Epithelial cell of proximal tubule (primary cell): ENCODE measurements at regions not wholly inside any gene's neighbourhood (a gene's known extent, or its start where the extent isn't known, plus 50 kb on each side); places are given as distances from the start of the nearest gene placed in this dataset.
"Not testable (repeated sequence)": the region's sequence is repeated elsewhere in the genome, so short reads cannot be mapped to it uniquely, and the experiment has no call there.

Source experiments
- DNase-seq: peaks from one replicate; pipeline ENCODE4 v3.0.0-alpha.2; 2011; ENCODE audit warnings: low read depth
- H3K4me3 ChIP-seq: 2 replicates; pipeline ENCODE4 v1.5.1; 2011; ENCODE audit warnings: low read depth, mild to moderate bottlenecking, low read length
- CTCF ChIP-seq: conservative IDR thresholded peaks from 2 replicates; pipeline ENCODE4 v1.5.1; 2012; ENCODE audit warnings: low read depth, mild to moderate bottlenecking, low read length

DNA sequence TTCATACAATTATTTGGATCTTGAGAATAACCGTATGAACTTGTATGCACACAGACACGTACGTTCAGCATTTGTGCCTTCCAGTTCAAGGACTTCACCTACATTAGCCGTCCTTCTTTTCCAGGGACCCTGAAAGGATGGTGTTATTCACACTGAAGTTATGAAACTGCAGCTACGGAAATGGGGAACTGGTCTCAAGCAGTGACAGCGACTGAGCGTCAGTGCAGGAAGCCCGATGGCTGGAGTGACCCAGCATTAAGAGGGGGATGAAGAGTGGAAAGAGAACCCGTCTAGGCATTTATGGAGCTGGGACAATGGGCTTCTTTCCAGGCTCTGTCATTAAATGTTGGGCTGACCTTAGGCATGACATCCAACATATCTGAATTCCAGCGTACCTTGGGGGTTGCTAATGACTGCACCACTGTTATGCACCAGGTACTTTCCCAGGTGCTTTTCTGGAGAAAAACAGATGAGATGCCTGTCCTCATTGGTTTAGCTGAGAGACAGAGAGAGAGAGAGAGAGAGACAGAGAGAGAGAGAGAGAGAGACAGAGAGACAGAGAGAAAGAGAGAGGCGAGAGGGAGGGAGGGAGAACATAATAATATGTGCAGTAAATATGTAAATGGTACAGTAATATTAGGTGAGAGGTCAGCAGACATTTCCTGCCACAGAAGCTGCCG is 204.7 kb upstream of the EXOC2 start:
- DNase-seq = no peak
- no peak overlapping the region for H3K4me3 ChIP-seq
- no peak for TF ChIP-seq CTCF

DNA sequence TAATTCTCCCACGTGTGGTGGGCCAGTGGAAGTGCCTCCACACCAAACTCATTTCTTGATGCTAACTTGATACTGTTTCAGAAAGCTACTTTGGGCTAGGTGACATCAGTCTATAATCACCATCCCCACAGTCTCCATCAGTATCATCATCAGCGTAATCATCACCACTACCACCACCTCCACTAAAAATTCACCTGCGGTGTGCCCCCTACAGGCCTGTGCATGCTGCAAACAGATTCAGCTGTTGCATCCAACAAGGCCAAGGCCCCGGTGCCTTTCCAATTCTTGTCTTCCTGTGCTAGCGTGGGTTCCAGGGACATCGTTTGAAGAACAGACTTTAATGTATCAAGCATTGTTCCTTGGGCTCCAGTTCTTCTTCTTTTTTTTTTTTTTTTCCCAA is 201.3 kb upstream of the EXOC2 start:
- TF ChIP-seq CTCF = peak; percentile 57
- DNase-seq = no peak
- no peak overlapping the region for H3K4me3 ChIP-seq

DNA sequence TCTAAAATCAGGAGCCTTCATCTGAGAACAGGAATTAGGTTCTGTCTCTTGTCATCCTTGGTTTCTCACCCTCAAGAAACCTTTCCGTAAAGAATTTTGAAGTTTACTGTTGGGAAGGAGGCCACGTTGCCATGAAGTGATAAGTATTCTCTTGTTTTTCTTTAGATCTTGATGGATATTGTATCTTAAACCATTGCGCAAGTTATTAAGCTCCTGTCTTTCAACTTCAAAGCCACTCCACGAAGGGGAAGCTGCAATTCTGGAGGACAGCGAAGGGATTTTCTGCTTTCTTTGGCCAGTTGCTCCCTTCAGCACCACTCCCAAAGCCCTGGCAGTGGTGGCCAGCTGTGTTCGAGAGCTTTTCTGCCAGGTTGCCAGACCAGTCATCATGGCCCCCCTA is 198.1 kb upstream of the EXOC2 start:
- H3K4me3 ChIP-seq = no peak overlapping the region
- no peak for TF ChIP-seq CTCF
- no peak for DNase-seq

DNA sequence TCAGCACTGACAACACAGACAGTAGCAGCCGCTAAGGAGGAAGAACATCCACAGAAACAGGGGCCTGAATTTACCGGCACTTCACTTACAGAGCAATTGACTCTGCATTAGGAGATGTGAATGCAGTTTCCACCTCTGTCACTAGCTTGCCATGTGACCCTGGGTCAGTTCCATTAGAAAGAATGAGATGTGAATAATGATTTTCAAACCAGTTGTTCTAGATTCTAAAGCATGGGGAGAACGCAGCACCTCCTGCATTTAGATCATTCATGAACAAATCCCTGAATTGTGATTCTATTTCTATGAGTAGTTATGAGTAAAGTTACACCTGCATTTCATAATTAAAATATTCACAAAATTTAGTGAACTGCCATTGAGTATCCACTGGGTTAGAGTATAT is 197.3 kb upstream of the EXOC2 start:
- H3K4me3 ChIP-seq = no peak overlapping the region
- TF ChIP-seq CTCF = no peak
- no peak for DNase-seq

DNA sequence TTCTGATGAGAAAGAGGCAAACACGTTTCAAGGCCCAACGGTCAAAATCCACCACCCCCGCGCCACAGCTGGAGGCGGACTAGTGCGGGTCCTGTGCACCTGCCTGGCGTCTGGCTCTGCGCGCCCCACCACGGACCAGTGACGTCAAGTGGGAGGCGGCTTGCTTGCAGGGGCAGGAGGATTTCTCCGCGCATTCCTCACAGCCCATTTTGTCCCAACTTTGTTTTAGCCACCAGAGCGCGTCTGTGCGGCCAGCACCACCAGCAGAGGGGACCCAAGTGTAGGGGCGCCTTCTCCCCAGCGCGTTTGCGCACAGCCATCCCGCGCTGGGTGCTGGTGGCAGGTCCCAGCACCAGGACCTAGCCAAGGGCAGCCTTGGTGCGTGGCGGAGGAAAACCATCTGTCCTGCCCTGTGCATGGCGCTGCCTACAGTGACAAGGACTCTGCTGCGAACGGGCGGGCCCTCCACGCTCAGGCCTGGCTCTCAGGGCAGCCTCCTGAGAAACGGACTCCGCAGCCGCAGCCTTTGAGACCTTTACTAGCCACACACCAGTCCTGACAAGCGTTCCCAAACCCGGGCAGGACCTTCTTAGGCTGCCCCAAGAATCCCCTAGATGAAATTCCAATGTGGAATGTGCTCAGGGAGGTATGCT is 194.8 kb upstream of the EXOC2 start:
- TF ChIP-seq CTCF = no peak
- H3K4me3 ChIP-seq = no peak overlapping the region
- DNase-seq = no peak

DNA sequence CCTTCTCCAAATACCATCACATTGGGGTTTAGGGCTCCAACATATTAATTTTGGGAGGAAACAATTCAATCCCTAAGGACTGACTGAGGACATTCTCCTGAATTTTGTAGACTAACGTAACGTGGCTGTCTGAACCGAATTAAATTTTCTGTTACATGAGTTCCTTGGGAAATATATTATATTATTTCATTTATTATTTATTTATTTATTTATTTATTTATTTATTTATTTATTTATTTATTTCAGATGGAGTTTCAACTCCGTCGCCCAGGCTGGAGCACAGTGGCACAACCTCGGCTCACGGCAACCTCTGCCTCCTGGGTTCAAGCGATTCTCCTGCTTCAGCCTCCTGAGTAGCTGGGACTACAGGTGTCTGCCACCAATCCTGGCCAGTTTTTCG is 193.2 kb upstream of the EXOC2 start:
- H3K4me3 ChIP-seq = not testable (repeated sequence)

GRCh38 chr6:885051-885590 is 192.2 kb upstream of the EXOC2 start:
- no peak overlapping the region for H3K4me3 ChIP-seq
- DNase-seq = no peak
- TF ChIP-seq CTCF = no peak

More for the DNA sequence above, 193.2 kb upstream of the EXOC2 start:
- not testable (repeated sequence) for DNase-seq
